Sigmoid colon (tissue), 4 donors: ENCODE measurements at regions not wholly inside any gene's neighbourhood (a gene's known extent, or its start where the extent isn't known, plus 50 kb on each side); places are given as distances from the start of the nearest gene placed in this dataset.

ENCODE experiments used
- POLR2A ChIP-seq, 2 donors: fragments of 450-650 bp; IDR thresholded peaks; one replicate each; pipeline ENCODE4 v1.6.1; 2016; ENCODE audit warnings: antibody characterized with exemption in 2 of 2, mild to moderate bottlenecking in 2 of 2, moderate library complexity in 2 of 2
- POLR2AphosphoS5 ChIP-seq, 4 donors: sonication (generic); formaldehyde crosslinking; IDR thresholded peaks; one replicate each; pipeline ENCODE4 v1.6.1; 2017; ENCODE audit warnings: antibody characterized with exemption in 4 of 4
- TF ChIP-seq, protein P1 (sequence below), 4 experiments: fragments of 450-650 bp in 3 of 4; fragments of 200-600 bp in 1 of 4; IDR thresholded peaks; one replicate each; pipeline ENCODE4 v1.5.1; 2016 to 2019; ENCODE audit warnings: antibody characterized with exemption in 4 of 4, mild to moderate bottlenecking in 3 of 4, moderate library complexity in 2 of 4

DNA sequence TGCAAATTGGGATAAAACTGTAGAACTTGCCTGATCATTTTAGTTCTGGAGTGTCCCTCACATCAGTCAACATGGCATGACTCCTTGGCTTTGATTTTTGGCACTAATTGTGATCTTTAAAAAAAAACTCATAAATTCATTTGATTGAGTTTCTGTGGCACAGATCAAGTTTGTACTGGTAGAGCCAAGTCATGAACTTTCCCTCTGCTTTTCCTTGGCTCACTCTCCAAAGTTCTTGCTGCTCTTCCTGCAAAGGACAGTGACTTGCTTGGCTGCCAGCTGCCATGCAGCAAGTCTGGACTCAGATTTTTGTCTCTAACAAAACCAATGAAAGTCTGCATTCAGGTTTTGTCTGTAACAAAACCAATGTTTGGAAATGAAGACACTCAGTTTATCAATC is 115.5 kb downstream of the RFX6 start:
- TF ChIP-seq, protein P1, sequence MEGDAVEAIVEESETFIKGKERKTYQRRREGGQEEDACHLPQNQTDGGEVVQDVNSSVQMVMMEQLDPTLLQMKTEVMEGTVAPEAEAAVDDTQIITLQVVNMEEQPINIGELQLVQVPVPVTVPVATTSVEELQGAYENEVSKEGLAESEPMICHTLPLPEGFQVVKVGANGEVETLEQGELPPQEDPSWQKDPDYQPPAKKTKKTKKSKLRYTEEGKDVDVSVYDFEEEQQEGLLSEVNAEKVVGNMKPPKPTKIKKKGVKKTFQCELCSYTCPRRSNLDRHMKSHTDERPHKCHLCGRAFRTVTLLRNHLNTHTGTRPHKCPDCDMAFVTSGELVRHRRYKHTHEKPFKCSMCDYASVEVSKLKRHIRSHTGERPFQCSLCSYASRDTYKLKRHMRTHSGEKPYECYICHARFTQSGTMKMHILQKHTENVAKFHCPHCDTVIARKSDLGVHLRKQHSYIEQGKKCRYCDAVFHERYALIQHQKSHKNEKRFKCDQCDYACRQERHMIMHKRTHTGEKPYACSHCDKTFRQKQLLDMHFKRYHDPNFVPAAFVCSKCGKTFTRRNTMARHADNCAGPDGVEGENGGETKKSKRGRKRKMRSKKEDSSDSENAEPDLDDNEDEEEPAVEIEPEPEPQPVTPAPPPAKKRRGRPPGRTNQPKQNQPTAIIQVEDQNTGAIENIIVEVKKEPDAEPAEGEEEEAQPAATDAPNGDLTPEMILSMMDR (IDR thresholded peaks at IDR 0.05): no peak
- TF ChIP-seq POLR2AphosphoS5 (IDR thresholded peaks at IDR 0.05) (no peak), POLR2A (IDR thresholded peaks at IDR 0.05) (no peak)
